Caco-2 (cell line): ENCODE measurements at regions not wholly inside any gene's neighbourhood (a gene's known extent, or its start where the extent isn't known, plus 50 kb on each side); places are given as distances from the start of the nearest gene placed in this dataset.
A peak's percentile ranks its signal among the peaks of the same experiment; 100 is the strongest.

ENCODE experiments used
- BruUV-seq: library from RNA; stranded (reverse); fragments of 400-500 nt; replicated peaks from 2 replicates; lab custom pipeline; 2021; lab: Mats Ljungman, UMichigan
- CTCF ChIA-PET: fragments of 300-600 bp; sonication (Branson Sonifier 250); formaldehyde crosslinking; loops from one replicate; lab custom pipeline; 2022; ENCODE audit warnings: antibody characterized with exemption; lab: Charles Lee
- POLR2A ChIA-PET: fragments of 300-600 bp; sonication (Branson Sonifier 250); formaldehyde crosslinking; loops from one replicate; lab custom pipeline; 2022; ENCODE audit warnings: antibody characterized with exemption; lab: Charles Lee
- DNase-seq, 2 experiments: peaks; one replicate each; pipeline versions ENCODE4 v3.0.0 to v3.0.0-alpha.2; 2020 to 2022
- H3K27me3 ChIP-seq: replicated peaks from 2 replicates; pipeline ENCODE4 v1.6.0; 2011; ENCODE audit warnings: low read length; ENCODE audit not compliant: control insufficient read depth, insufficient read depth
- H3K36me3 ChIP-seq: 2 replicates; pipeline ENCODE4 v1.5.1; 2011; ENCODE audit warnings: low read length; ENCODE audit not compliant: control insufficient read depth, insufficient read depth
- H3K4me1 ChIP-seq: fragments of 250-450 bp; sonication (Bioruptor Pico); 2 replicates; pipeline ENCODE4 v1.5.1; 2020; ENCODE audit warnings: mild to moderate bottlenecking
- H3K4me3 ChIP-seq: 2 replicates; pipeline ENCODE4 v1.5.1; 2011; ENCODE audit warnings: low read depth, mild to moderate bottlenecking, control low read depth, low read length
- H3K9me3 ChIP-seq: fragments of 250-450 bp; sonication (Bioruptor Pico); 2 replicates; pipeline ENCODE4 v1.5.1; 2020; ENCODE audit warnings: mild to moderate bottlenecking, moderate library complexity
- H3K27ac Mint-ChIP-seq: one replicate; pipeline ENCODE4 v1.8.0; 2022; ENCODE audit warnings: mixed read lengths; ENCODE audit not compliant: unreplicated experiment
- H3K27me3 Mint-ChIP-seq: one replicate; pipeline ENCODE4 v1.8.0; 2022; ENCODE audit warnings: mixed read lengths; ENCODE audit not compliant: insufficient read depth, unreplicated experiment
- H3K36me3 Mint-ChIP-seq: one replicate; pipeline ENCODE4 v1.8.0; 2022; ENCODE audit warnings: mild to moderate bottlenecking, mixed read lengths; ENCODE audit not compliant: insufficient read depth, unreplicated experiment
- H3K4me1 Mint-ChIP-seq: one replicate; pipeline ENCODE4 v1.8.0; 2022; ENCODE audit warnings: low read depth, mixed read lengths; ENCODE audit not compliant: unreplicated experiment
- H3K4me3 Mint-ChIP-seq: one replicate; pipeline ENCODE4 v1.8.0; 2022; ENCODE audit warnings: mild to moderate bottlenecking, moderate library complexity, mixed read lengths; ENCODE audit not compliant: unreplicated experiment
- H3K9me3 Mint-ChIP-seq: one replicate; pipeline ENCODE4 v1.8.0; 2022; ENCODE audit warnings: mixed read lengths; ENCODE audit not compliant: unreplicated experiment
- intact Hi-C: fragments of 100-400 bp; cut with micrococcal nuclease; formaldehyde crosslinking; loops from one replicate; pipeline ENCODE4 v1.10.0; 2022; ENCODE audit not compliant: unreplicated experiment
- TF ChIP-seq, protein P1 (sequence below), 2 experiments: fragments of 200-600 bp in 1 of 2; IDR thresholded peaks; 1 replicate in 1 of 2; 2 replicates in 1 of 2; pipeline versions ENCODE4 v1.5.1 to v1.8.0; 2011 to 2022; ENCODE audit warnings: antibody characterized with exemption in 1 of 2, control low read depth in 1 of 2, inconsistent platforms in 1 of 2, low read depth in 1 of 2, low read length in 1 of 2, mild to moderate bottlenecking in 1 of 2, moderate library complexity in 1 of 2; ENCODE audit not compliant: insufficient read depth in 1 of 2, severe bottlenecking in 1 of 2, unreplicated experiment in 1 of 2

- Mint-ChIP-seq H3K4me3 (no peak overlapping the region), H3K36me3 (peaks cover 4% of the 10 kb centered on the region), H3K27me3 (no peaks in the 10 kb centered on the region), H3K27ac (no peak overlapping the region), H3K4me1 (peaks cover 36% of the 10 kb centered on the region), H3K9me3 (no peaks in the 10 kb centered on the region)
- BruUV-seq = no TSS peak
- intact Hi-C loops = loop anchor here (5.0 to 10.0 kb wide), 3 partner anchors 37 to 235 kb away; no protein-coding TSS in a partner anchor
- no peak overlapping the region for H3K4me3 ChIP-seq
- no peaks in the 10 kb centered on the region for H3K27me3 ChIP-seq
- DNase-seq = no peak
- H3K36me3 ChIP-seq = no peaks in the 10 kb centered on the region
- no peaks in the 10 kb centered on the region for H3K9me3 ChIP-seq
- TF ChIP-seq, protein P1, sequence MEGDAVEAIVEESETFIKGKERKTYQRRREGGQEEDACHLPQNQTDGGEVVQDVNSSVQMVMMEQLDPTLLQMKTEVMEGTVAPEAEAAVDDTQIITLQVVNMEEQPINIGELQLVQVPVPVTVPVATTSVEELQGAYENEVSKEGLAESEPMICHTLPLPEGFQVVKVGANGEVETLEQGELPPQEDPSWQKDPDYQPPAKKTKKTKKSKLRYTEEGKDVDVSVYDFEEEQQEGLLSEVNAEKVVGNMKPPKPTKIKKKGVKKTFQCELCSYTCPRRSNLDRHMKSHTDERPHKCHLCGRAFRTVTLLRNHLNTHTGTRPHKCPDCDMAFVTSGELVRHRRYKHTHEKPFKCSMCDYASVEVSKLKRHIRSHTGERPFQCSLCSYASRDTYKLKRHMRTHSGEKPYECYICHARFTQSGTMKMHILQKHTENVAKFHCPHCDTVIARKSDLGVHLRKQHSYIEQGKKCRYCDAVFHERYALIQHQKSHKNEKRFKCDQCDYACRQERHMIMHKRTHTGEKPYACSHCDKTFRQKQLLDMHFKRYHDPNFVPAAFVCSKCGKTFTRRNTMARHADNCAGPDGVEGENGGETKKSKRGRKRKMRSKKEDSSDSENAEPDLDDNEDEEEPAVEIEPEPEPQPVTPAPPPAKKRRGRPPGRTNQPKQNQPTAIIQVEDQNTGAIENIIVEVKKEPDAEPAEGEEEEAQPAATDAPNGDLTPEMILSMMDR (IDR thresholded peaks at IDR 0.05; ENCODE audit: insufficient read depth in 1 of 2, low read depth in 1 of 2, low read length in 1 of 2, severe bottlenecking in 1 of 2, unreplicated experiment in 1 of 2) = no peak
- CTCF ChIA-PET = no interaction called here
- POLR2A ChIA-PET = no interaction called here
- H3K4me1 ChIP-seq = peaks cover 21% of the 10 kb centered on the region
These were observed 428.7 kb downstream of the NDFIP2 start for GRCh38 chr13:79909644-79910043.

DNA sequence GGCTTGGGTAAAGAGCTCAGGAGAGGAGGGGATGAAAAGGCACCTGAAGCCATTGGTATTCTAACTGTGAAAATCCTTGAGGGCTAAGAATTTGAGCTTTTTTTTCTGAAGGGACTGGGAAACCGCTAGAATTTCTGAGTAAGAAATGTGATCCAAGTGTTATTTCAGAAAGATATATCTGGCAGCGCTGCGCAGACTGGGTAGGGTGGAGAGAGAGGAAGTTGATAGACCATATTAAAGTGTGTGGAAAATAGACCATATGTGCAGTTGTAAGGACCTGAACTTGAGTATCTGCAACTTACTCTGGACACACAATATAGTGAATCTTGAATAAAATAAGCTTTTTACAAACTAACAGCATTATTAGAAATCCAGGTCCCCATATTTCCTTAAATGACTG is 427.4 kb downstream of the NDFIP2 start:
- TF ChIP-seq, protein P1 (IDR thresholded peaks at IDR 0.05; ENCODE audit: insufficient read depth in 1 of 2, low read depth in 1 of 2, low read length in 1 of 2, severe bottlenecking in 1 of 2, unreplicated experiment in 1 of 2) = no peak
- H3K4me3 ChIP-seq = no peak overlapping the region
- H3K4me1 Mint-ChIP-seq = peaks cover 36% of the 10 kb centered on the region

GRCh38 chr13:79907527-79907926 is 426.6 kb downstream of the NDFIP2 start:
- peak in 1 of 2 experiments; percentile 22 for DNase-seq
- H3K4me1 ChIP-seq = peaks cover 21% of the 10 kb centered on the region
- no peaks in the 10 kb centered on the region for H3K36me3 ChIP-seq
- Mint-ChIP-seq H3K27ac (peak overlapping the region; percentile 11), H3K36me3 (peaks cover 4% of the 10 kb centered on the region), H3K27me3 (no peaks in the 10 kb centered on the region), H3K4me1 (peaks cover 36% of the 10 kb centered on the region), H3K9me3 (no peaks in the 10 kb centered on the region), H3K4me3 (no peak overlapping the region)
- H3K27me3 ChIP-seq = no peaks in the 10 kb centered on the region
- TF ChIP-seq, protein P1 (IDR thresholded peaks at IDR 0.05; ENCODE audit: insufficient read depth in 1 of 2, low read depth in 1 of 2, low read length in 1 of 2, severe bottlenecking in 1 of 2, unreplicated experiment in 1 of 2) = no peak
- CTCF ChIA-PET = no interaction called here
- intact Hi-C loops = loop anchor here (1.0 to 5.0 kb wide), 3 partner anchors 35 to 128 kb away; no protein-coding TSS in a partner anchor
- POLR2A ChIA-PET = no interaction called here
- no peak overlapping the region for H3K4me3 ChIP-seq
- BruUV-seq = no TSS peak
- no peaks in the 10 kb centered on the region for H3K9me3 ChIP-seq

More for the DNA sequence above, 427.4 kb downstream of the NDFIP2 start:
- no peaks in the 10 kb centered on the region for H3K36me3 ChIP-seq
- no TSS peak for BruUV-seq
- no peak overlapping the region for H3K4me3 Mint-ChIP-seq
- H3K27me3 ChIP-seq = no peaks in the 10 kb centered on the region
- intact Hi-C loops = loop anchor here (5.0 kb wide), 2 partner anchors 36 to 111 kb away; no protein-coding TSS in a partner anchor
- peaks cover 4% of the 10 kb centered on the region for H3K36me3 Mint-ChIP-seq
- peak overlapping the region; percentile 11 for H3K27ac Mint-ChIP-seq
- H3K9me3 ChIP-seq = no peaks in the 10 kb centered on the region
- H3K9me3 Mint-ChIP-seq = no peaks in the 10 kb centered on the region
- POLR2A ChIA-PET = no interaction called here
- no peaks in the 10 kb centered on the region for H3K27me3 Mint-ChIP-seq
- peaks cover 21% of the 10 kb centered on the region for H3K4me1 ChIP-seq
- no peak for DNase-seq
- CTCF ChIA-PET = no interaction called here
